ENCODE measurements at regions not wholly inside any gene's neighbourhood (a gene's known extent, or its start where the extent isn't known, plus 50 kb on each side); places are given as distances from the start of the nearest gene placed in this dataset.

- TF ChIP-seq CTCF (IDR thresholded peaks at IDR 0.05) (no peak), POLR2A (IDR thresholded peaks at IDR 0.05) (no peak)
These were observed 208.2 kb upstream of the ARL4C start for GRCh38 chr2:234705108-234705507.

Data from tibial nerve (tissue), 3 donors.